ENCODE measurements at regions not wholly inside any gene's neighbourhood (a gene's known extent, or its start where the extent isn't known, plus 50 kb on each side); places are given as distances from the start of the nearest gene placed in this dataset.

- CTCF ChIA-PET, result interaction anchor here (0.7 to 0.8 kb wide), 2 partner anchors 32 to 1707 kb away, joined by 4 read pairs; no protein-coding TSS in a partner anchor
- H3K27ac Mint-ChIP-seq (ENCODE audit: unreplicated experiment), result no peak overlapping the region
- H3K9me3 Mint-ChIP-seq (ENCODE audit: low read depth, unreplicated experiment), result no peaks in the 10 kb centered on the region
- peaks cover 9% of the 10 kb centered on the region for H3K4me1 Mint-ChIP-seq (ENCODE audit: low read depth, unreplicated experiment)
- no peak overlapping the region for H3K4me3 Mint-ChIP-seq (ENCODE audit: low read depth, unreplicated experiment)
- BruUV-seq (replicated peaks), result no TSS peak
- no peaks in the 10 kb centered on the region for H3K36me3 Mint-ChIP-seq (ENCODE audit: insufficient read depth, unreplicated experiment)
- peak; percentile 61 for DNase-seq
- no peaks in the 10 kb centered on the region for H3K27me3 Mint-ChIP-seq (ENCODE audit: unreplicated experiment)
- intact Hi-C loops (cut with micrococcal nuclease; ENCODE audit: unreplicated experiment), result no loop called here
- TF ChIP-seq, protein P1, sequence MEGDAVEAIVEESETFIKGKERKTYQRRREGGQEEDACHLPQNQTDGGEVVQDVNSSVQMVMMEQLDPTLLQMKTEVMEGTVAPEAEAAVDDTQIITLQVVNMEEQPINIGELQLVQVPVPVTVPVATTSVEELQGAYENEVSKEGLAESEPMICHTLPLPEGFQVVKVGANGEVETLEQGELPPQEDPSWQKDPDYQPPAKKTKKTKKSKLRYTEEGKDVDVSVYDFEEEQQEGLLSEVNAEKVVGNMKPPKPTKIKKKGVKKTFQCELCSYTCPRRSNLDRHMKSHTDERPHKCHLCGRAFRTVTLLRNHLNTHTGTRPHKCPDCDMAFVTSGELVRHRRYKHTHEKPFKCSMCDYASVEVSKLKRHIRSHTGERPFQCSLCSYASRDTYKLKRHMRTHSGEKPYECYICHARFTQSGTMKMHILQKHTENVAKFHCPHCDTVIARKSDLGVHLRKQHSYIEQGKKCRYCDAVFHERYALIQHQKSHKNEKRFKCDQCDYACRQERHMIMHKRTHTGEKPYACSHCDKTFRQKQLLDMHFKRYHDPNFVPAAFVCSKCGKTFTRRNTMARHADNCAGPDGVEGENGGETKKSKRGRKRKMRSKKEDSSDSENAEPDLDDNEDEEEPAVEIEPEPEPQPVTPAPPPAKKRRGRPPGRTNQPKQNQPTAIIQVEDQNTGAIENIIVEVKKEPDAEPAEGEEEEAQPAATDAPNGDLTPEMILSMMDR (IDR thresholded peaks at IDR 0.05; ENCODE audit: unreplicated experiment), result no peak
These were observed 78.3 kb upstream of the AKIP1 start for GRCh38 chr11:8832571-8833260.

GRCh38 chr11:8833568-8834315 is 77.2 kb upstream of the AKIP1 start:
- CTCF ChIA-PET, result no interaction called here
- BruUV-seq (replicated peaks), result no TSS peak
- Mint-ChIP-seq H3K4me3 (ENCODE audit: low read depth, unreplicated experiment) (no peak overlapping the region), H3K9me3 (ENCODE audit: low read depth, unreplicated experiment) (no peaks in the 10 kb centered on the region), H3K27me3 (ENCODE audit: unreplicated experiment) (no peaks in the 10 kb centered on the region), H3K27ac (ENCODE audit: unreplicated experiment) (no peak overlapping the region), H3K4me1 (ENCODE audit: low read depth, unreplicated experiment) (peaks cover 17% of the 10 kb centered on the region), H3K36me3 (ENCODE audit: insufficient read depth, unreplicated experiment) (no peaks in the 10 kb centered on the region)
- intact Hi-C loops (cut with micrococcal nuclease; ENCODE audit: unreplicated experiment), result no loop called here
- TF ChIP-seq, protein P1 (IDR thresholded peaks at IDR 0.05; ENCODE audit: unreplicated experiment), result no peak
- DNase-seq, result no peak

GRCh38 chr11:8834379-8834778 is 76.6 kb upstream of the AKIP1 start:
- H3K27ac Mint-ChIP-seq (ENCODE audit: unreplicated experiment), result no peak overlapping the region
- no peaks in the 10 kb centered on the region for H3K9me3 Mint-ChIP-seq (ENCODE audit: low read depth, unreplicated experiment)
- TF ChIP-seq, protein P1 (IDR thresholded peaks at IDR 0.05; ENCODE audit: unreplicated experiment), result no peak
- no peak overlapping the region for H3K4me3 Mint-ChIP-seq (ENCODE audit: low read depth, unreplicated experiment)
- no peak for DNase-seq
- peaks cover 23% of the 10 kb centered on the region for H3K4me1 Mint-ChIP-seq (ENCODE audit: low read depth, unreplicated experiment)
- intact Hi-C loops (cut with micrococcal nuclease; ENCODE audit: unreplicated experiment), result no loop called here
- no TSS peak for BruUV-seq (replicated peaks)
- CTCF ChIA-PET, result no interaction called here
- H3K36me3 Mint-ChIP-seq (ENCODE audit: insufficient read depth, unreplicated experiment), result no peaks in the 10 kb centered on the region
- H3K27me3 Mint-ChIP-seq (ENCODE audit: unreplicated experiment), result no peaks in the 10 kb centered on the region

GRCh38 chr11:8838248-8838647 is 72.7 kb upstream of the AKIP1 start:
- BruUV-seq (replicated peaks), result no TSS peak
- TF ChIP-seq, protein P1 (IDR thresholded peaks at IDR 0.05; ENCODE audit: unreplicated experiment), result no peak
- intact Hi-C loops (cut with micrococcal nuclease; ENCODE audit: unreplicated experiment), result no loop called here
- H3K4me3 Mint-ChIP-seq (ENCODE audit: low read depth, unreplicated experiment), result no peak overlapping the region
- H3K4me1 Mint-ChIP-seq (ENCODE audit: low read depth, unreplicated experiment), result peaks cover 37% of the 10 kb centered on the region
- no peak for DNase-seq
- no peak overlapping the region for H3K27ac Mint-ChIP-seq (ENCODE audit: unreplicated experiment)
- peaks cover 5% of the 10 kb centered on the region for H3K36me3 Mint-ChIP-seq (ENCODE audit: insufficient read depth, unreplicated experiment)
- CTCF ChIA-PET, result interaction anchor here (1.0 kb wide), 1 partner anchor 17 kb away, joined by 4 read pairs; no protein-coding TSS in a partner anchor
- no peaks in the 10 kb centered on the region for H3K9me3 Mint-ChIP-seq (ENCODE audit: low read depth, unreplicated experiment)
- H3K27me3 Mint-ChIP-seq (ENCODE audit: unreplicated experiment), result no peaks in the 10 kb centered on the region
